Stimulated activated naive CD4-positive, alpha-beta T cell (primary cell): ENCODE measurements at regions not wholly inside any gene's neighbourhood (a gene's known extent, or its start where the extent isn't known, plus 50 kb on each side); places are given as distances from the start of the nearest gene placed in this dataset.
"Not testable (repeated sequence)": the region's sequence is repeated elsewhere in the genome, so short reads cannot be mapped to it uniquely, and the experiment has no call there.

Source experiments
- DNase-seq, 6 experiments: peaks; one replicate each; lab custom pipeline; 2025; lab: John Stamatoyannopoulos, UW

- DNase-seq, result no peak
Measured at GRCh38 chr6:82419132-82419581, 55.5 kb downstream of the TPBG start.

GRCh38 chr6:82419859-82420258 is 56.2 kb downstream of the TPBG start:
- DNase-seq, result no peak

DNA sequence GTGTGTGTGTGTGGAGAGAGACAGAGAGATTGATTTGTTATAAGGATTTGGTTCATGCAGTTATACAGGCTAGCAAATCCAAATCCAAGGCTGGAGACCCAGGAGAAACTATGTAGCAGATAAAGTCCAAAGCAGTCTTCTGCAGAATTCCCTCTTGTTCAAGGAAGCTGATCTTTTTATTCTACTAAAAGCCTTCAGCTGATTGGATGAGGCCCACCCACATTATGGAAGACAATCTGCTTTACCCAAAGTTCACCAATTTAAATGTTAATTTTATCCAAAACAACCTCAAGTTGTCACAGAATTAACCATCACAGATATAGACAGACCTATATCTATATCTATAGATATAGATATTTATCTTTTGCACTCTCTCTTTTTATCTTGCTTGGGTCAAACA is 67.0 kb downstream of the TPBG start:
- DNase-seq, result no peak

DNA sequence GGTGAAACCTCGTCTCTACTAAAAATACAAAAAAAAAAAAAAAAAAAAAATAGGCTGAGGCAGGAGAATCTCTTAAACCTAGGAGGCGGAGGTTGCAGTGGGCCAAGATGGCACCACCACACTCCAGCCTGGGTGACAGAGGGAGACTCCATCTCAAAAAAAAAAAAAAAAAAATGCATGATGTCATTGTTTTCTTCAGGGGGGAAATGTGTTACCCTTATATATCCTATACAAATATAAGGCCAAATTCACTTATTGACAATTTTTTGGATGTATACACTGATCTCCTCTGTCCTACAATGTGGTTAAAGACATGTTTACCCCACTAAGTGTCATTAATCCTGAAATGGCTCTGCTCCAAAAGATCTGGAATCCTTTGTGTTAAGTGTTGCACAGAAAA is 73.1 kb downstream of the TPBG start:
- DNase-seq, result no peak

DNA sequence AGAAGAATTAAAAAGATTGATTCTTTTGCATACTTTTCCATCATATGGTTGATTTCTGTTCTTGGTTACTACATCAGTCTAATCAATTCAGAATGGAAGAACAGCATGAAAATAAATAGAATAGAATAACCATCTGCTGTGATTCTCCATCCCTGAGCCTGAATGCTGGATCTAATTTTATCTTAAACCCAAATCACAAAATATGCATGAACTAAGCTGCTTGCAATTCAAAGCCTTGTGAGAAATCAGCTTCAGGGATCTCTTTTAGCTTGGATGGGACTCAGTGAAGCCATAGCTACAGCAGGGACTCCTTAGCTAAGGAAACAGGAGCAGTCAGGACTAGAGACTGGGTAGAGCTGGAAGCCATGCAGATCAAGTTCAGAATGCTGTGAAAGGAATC is 74.1 kb downstream of the TPBG start:
- DNase-seq, result no peak

- no peak for DNase-seq
Measured at GRCh38 chr6:82441047-82441855, 77.6 kb downstream of the TPBG start.

DNA sequence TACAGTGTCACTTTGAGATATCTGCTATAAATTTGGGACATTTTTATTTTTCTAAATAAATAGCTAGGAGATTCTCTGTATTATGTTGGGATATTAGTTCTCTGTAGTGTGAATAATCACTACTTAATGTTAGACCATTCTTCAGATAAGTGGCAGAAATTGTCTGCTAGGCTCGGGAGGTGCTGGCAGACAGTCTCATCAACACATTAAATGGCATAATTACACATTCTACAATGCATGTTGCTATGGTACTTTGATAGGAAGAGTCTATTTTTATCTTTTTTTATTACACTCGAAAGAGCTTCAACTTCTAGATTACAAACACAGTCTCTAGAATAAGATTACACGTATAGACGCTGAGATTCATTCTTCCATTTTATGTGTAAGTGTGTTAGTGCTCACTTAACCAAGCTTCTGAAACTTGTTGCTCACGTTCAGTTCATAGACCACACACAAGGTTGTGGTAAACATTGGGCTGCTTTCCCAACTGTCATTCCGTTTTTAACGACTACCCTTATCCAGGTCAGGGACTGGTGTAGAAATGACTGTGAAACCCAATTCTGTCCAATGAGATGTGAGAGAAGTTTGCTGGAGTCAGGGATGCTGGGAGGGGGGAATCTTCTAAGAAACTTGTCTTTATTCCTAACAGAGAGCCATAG is 78.6 kb downstream of the TPBG start:
- no peak for DNase-seq

DNA sequence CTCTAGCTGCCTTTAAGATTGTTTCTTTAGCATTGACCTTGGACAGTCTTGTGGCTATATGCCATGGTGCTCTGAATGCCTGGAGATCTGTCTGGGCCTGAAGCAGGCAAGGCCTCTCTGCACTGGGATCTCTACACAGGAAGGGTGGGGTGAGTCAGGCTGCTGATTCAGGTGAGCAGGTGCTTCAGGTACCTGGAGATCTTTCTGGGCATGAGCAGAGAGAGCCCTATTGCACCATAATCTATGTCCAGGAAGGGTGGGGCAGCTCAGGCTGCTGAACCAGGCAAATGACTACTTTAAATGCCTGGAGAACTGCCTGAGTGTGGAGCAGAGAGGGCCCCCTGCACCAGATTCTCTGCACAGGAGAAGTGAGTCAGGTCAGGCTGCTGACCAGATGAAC is 94.5 kb downstream of the TPBG start:
- no peak for DNase-seq

DNA sequence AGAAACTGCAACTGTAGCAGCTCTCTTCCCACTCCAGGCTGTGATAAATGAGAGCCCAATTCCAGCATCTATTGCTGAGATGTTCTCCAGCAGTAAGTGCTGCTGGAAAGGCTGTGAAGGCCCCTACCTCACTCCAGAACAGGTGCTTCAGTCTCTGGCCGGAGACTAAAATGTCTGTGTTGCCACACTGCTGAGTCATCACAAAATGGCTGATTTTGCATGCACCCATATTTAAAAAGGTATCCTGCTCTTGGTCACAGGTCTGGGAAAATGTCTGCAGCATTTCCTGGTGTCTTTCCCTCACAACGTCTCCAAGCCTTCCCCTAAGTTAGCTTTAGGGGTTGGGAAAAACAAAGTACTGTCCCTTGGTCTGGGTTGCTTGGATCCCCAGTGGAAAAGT is 95.1 kb downstream of the TPBG start:
- DNase-seq, result no peak

GRCh38 chr6:82461536-82461935 is 97.9 kb downstream of the TPBG start:
- no peak for DNase-seq

GRCh38 chr6:82467338-82467737 is 103.7 kb downstream of the TPBG start:
- no peak for DNase-seq

DNA sequence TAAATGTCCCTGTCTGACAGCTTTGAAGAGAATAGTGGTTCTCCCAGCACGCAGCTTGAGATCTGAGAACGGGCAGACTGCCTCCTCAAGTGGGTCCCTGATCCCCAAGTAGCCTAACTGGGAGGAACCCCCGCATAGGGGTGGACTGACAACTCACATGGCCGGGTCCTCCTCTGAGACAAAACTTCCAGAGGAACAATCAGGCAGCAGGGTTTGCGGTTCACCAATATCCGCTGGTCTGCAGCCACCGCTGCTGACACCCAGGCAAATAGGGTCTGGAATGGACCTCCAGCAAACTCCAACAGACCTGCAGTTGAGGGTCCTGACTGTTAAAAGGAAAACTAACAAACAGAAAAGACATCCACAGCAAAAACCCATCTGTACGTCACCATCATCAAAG is 106.5 kb downstream of the TPBG start:
- DNase-seq, result not testable (repeated sequence)

DNA sequence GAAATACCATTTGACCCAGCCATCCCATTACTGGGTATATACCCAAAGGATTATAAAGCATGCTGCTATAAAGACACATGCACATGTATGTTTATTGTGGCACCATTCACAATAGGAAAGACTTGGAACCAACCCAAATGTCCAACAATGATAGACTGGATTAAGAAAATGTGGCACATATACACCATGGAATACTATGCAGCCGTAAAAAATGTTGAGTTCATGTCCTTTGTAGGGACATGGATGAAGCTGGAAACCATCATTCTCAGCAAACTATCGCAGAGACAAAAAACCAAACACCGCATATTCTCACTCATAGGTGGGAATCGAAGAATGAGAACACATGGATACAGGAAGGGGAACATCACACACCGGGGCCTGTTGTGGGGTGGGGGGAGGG is 111.5 kb downstream of the TPBG start:
- DNase-seq, result not testable (repeated sequence)

DNA sequence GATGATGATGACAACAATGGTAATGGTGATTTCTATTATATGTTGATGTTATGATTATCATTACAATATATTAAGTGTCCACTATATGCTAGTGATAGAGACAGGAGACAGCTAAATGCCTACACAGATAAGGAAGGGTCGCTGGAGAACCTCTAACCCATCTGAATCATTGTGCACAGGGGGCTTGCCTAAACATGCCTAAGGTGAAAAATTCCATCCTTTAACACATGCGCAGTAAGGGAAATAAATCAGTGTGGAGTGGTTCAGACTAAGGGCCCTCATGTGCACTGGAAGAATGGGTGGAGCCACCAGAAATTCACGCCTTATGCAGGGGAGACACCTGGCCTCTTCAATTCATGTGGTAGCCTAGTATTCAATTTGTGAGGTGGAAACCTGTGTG is 120.4 kb downstream of the TPBG start:
- DNase-seq, result no peak

GRCh38 chr6:82484737-82485626 is 121.4 kb downstream of the TPBG start:
- DNase-seq, result no peak

DNA sequence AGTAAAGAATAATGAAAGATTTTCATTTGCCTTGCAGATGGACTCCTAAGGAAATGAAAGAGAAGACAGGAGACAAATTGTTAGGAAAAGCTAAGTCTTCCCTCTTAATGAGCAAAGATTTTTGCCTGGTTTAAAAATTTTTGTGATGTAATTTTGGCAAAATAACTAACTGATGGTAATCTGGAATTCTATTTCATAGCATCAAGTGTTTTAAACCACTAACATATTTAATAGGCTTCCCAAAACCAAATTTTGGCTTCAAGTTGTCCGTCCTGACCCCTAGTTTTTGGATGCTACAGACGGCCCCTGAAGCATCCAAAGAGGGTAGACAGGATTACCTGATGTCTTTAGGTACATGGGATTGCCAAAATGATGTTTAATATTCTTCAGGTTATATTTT is 124.3 kb downstream of the TPBG start:
- no peak for DNase-seq

GRCh38 chr6:82488403-82488802 is 124.8 kb downstream of the TPBG start:
- DNase-seq, result no peak

DNA sequence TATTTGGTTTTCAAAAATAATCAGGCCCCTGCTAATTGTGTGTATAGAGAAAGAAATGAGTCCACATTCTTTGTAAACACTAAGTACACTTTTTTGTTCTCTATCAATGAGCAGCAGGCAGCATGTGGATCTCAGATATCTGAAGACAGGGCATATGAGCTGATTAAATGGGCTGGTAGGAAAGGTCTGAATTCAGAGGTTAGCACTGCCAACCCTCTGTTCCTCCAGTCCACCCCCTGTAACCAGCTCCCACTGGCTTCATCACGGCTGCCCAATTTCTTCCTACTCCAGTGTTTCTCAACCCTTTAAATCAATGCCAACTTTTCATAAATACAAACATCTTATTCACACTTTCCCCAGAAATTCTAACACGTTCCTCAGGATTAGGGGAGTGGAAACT is 128.5 kb downstream of the TPBG start:
- no peak for DNase-seq

DNA sequence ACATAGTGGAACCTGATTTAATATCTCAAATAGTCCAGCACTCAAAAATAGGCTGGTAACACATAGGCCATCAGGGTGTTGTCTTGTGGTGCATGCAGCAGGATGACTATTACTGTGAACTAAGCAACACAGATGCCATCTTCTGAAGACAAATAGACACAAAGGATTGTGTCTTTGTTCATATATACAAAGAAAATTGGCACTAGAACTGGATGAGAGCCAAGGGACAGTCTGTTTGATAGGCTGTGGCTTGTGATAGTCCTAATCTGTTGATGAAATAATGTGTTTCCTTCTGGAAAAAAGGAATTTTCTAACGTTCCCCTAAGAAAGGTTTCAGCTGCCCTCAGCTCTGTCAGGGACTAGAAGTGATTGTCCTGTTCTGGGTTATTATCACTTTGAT is 129.8 kb downstream of the TPBG start:
- no peak for DNase-seq

DNA sequence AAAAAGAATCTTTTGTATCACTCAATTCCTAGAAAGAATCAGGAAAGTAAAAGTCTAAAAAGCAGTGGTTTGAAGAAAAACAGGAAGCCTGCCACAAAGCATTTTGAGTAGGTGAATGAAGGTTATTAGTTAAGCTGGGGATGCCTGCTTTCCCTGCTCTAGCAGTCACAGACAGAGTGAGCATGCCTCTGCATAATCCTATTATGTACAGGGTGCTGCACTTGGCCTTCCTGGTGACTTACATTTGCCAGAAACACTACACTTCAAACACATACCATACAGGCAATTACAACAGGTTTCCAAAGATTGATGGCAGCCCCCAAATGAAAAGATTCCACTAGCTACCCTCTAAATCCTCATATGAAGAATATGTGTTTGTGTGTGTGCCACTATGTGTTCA is 130.8 kb downstream of the TPBG start:
- no peak for DNase-seq

DNA sequence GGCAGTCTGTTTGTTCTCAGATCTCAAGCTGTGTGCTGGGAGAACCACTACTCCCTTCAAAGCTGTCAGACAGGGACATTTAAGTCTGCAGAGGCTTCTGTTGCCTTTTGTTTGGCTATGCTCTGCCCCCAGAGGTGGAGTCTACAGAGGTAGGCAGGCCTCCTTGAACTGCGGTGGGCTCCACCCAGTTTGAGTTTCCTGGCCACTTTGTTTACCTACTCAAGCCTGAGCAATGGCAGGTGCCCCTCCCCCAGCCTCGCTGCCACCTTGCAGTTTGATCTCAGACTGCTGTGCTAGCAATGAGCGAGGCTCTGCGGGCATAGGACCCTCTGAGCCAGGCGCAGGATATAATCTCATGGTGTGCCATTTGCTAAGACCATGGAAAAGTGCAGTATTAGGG is 138.3 kb downstream of the TPBG start:
- not testable (repeated sequence) for DNase-seq

GRCh38 chr6:82506526-82506925 is 142.9 kb downstream of the TPBG start:
- no peak for DNase-seq

DNA sequence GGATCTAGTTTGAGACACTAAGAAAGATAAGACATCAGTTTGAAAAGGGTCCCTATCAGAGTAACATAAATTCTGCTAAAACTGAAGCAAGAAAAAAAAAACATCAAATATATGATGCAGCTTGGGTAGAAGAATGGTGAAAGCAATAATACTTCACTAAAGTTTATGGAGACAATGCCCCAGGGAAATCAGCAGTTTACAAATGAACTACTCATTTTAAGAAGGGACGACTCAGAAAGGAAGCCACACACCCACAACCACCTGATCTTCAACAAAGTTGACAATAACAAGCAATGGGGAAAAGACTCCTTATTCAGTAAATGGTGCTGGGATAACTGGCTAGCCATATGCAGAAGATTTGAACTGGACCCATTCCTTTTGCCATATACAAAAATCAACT is 143.5 kb downstream of the TPBG start:
- DNase-seq, result no peak
